ENCODE measurements at regions not wholly inside any gene's neighbourhood (a gene's known extent, or its start where the extent isn't known, plus 50 kb on each side); places are given as distances from the start of the nearest gene placed in this dataset.

DNA sequence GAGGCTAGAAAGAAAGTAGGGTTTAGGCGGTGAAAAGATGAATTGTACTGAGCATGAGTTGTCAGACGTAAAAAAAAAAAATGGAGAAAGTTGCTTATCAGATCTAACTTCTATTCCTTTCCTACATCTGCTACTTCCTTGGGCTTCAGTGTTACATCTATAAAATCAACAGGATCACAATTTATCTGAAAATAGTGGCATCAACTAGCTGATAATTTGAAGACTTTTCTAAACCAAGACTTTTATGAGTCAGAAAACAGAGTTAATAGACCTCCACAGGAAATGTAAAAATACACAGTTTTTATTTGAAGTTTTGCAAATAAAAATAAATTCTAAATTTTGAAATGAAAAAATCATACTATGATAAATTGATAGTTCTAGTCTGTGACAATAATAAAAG, 399.8 kb downstream of the GRB14 start:
- no peak overlapping the region for H2AK5ac ChIP-seq (ENCODE audit: low read depth, low read length)
- intact Hi-C loops (cut with micrococcal nuclease) (no loop called here), dilution Hi-C loops (cut with HindIII; ENCODE audit: low sequenced_read_pairs, unreplicated experiment) (no loop called here), in situ Hi-C loops (cut with MboI; ENCODE audit: low sequenced_read_pairs) (no loop called here)
- no peak for TF ChIP-seq CEBPB (IDR thresholded peaks at IDR 0.05; ENCODE audit: low read depth, low read length)
- TF ChIP-seq, protein P1, sequence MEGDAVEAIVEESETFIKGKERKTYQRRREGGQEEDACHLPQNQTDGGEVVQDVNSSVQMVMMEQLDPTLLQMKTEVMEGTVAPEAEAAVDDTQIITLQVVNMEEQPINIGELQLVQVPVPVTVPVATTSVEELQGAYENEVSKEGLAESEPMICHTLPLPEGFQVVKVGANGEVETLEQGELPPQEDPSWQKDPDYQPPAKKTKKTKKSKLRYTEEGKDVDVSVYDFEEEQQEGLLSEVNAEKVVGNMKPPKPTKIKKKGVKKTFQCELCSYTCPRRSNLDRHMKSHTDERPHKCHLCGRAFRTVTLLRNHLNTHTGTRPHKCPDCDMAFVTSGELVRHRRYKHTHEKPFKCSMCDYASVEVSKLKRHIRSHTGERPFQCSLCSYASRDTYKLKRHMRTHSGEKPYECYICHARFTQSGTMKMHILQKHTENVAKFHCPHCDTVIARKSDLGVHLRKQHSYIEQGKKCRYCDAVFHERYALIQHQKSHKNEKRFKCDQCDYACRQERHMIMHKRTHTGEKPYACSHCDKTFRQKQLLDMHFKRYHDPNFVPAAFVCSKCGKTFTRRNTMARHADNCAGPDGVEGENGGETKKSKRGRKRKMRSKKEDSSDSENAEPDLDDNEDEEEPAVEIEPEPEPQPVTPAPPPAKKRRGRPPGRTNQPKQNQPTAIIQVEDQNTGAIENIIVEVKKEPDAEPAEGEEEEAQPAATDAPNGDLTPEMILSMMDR (conservative IDR thresholded peaks at IDR 0.05; ENCODE audit: low read depth, low read length) = no peak
- TF ChIP-seq MAZ (IDR thresholded peaks at IDR 0.05; ENCODE audit: borderline replicate concordance, low read depth, low read length) = no peak
- no peak for TF ChIP-seq SMC3 (IDR thresholded peaks at IDR 0.05; ENCODE audit: low read depth, low read length)
- no peak for TF ChIP-seq FOS (IDR thresholded peaks at IDR 0.05; ENCODE audit: low read depth, low read length)
- TF ChIP-seq NFE2L2 (IDR thresholded peaks at IDR 0.05; ENCODE audit: low read depth, low read length) = no peak
- TF ChIP-seq RCOR1 (IDR thresholded peaks at IDR 0.05; ENCODE audit: insufficient replicate concordance, low read length) = no peak
- no peak for TF ChIP-seq BHLHE40 (IDR thresholded peaks at IDR 0.05; ENCODE audit: low read depth, low read length)
- TF ChIP-seq, protein P2, sequence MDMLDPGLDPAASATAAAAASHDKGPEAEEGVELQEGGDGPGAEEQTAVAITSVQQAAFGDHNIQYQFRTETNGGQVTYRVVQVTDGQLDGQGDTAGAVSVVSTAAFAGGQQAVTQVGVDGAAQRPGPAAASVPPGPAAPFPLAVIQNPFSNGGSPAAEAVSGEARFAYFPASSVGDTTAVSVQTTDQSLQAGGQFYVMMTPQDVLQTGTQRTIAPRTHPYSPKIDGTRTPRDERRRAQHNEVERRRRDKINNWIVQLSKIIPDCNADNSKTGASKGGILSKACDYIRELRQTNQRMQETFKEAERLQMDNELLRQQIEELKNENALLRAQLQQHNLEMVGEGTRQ (IDR thresholded peaks at IDR 0.05; ENCODE audit: low read depth, low read length) = no peak
- TF ChIP-seq MXI1 (IDR thresholded peaks at IDR 0.05; ENCODE audit: borderline replicate concordance, low read depth, low read length) = no peak
- TF ChIP-seq POLR2A (IDR thresholded peaks at IDR 0.05; ENCODE audit: low read depth, low read length) = no peak
- no peak for TF ChIP-seq RFX5 (IDR thresholded peaks at IDR 0.05; ENCODE audit: low read depth, low read length)
- TF ChIP-seq RAD21 (IDR thresholded peaks at IDR 0.05; ENCODE audit: low read length) = no peak
- TF ChIP-seq CHD1 (IDR thresholded peaks at IDR 0.05; ENCODE audit: low read depth, low read length) = no peak
- H3K56ac ChIP-seq (ENCODE audit: extremely low read depth, insufficient read depth, low read length) = no peak overlapping the region
- H3K9me1 ChIP-seq (ENCODE audit: insufficient read depth, low read length) = no peaks in the 10 kb centered on the region
- DNase-seq = no peak
- no peak overlapping the region for H4K91ac ChIP-seq (ENCODE audit: insufficient read depth, low read depth, low read length)
- no peaks in the 10 kb centered on the region for H3K27me3 ChIP-seq (ENCODE audit: control insufficient read depth, insufficient read depth, low read length)
- no peaks in the 10 kb centered on the region for H4K20me1 ChIP-seq (ENCODE audit: insufficient read depth, low read length)
- no peaks in the 10 kb centered on the region for H3K4me1 ChIP-seq (ENCODE audit: control insufficient read depth, insufficient read depth, low read length)
- no peak for ATAC-seq (ENCODE audit: low read depth)
- H3K9me3 ChIP-seq (ENCODE audit: control insufficient read depth, insufficient read depth, low read length) = no peaks in the 10 kb centered on the region
- H2AFZ ChIP-seq (replicated peaks; ENCODE audit: low read length, poor library complexity) = no peak overlapping the region
- H2BK5ac ChIP-seq (ENCODE audit: low read depth, low read length, poor library complexity, severe bottlenecking) = no peak overlapping the region
- no peak overlapping the region for H3K4me3 ChIP-seq (ENCODE audit: insufficient read depth, low read depth, low read length)
- ChIA-PET POLR2A (ENCODE audit: unreplicated experiment) (no interaction called here), CTCF (no interaction called here)
- no peak overlapping the region for H4K5ac ChIP-seq (ENCODE audit: low read depth, low read length)
- H3K4me2 ChIP-seq (ENCODE audit: low read depth, low read length) = no peak overlapping the region
- no peak overlapping the region for H3K18ac ChIP-seq (ENCODE audit: low read depth, low read length)
- no peak overlapping the region for H3K14ac ChIP-seq (replicated peaks; ENCODE audit: low read depth, low read length)
- H3K4ac ChIP-seq (ENCODE audit: low read depth, low read length) = no peak overlapping the region
- no peak overlapping the region for H3K27ac ChIP-seq (ENCODE audit: insufficient read depth, low read length)
- 100% methylated on average over 1 of the region's 2 CpGs; no CpG with 5 or more reads in 1 of the 2 experiments for WGBS, 2 experiments (ENCODE audit: extremely low coverage in 2 of 2, insufficient read length in 1 of 2)
- no peak overlapping the region for H4K8ac ChIP-seq (ENCODE audit: low read depth in 2 of 2, low read length in 2 of 2)
- H3K9ac ChIP-seq (ENCODE audit: low read depth, low read length) = no peak overlapping the region
- no TSS peak for BruUV-seq (replicated peaks)
- no peak overlapping the region for H3K23ac ChIP-seq (ENCODE audit: low read depth, low read length)
- no peak overlapping the region for H2BK120ac ChIP-seq (ENCODE audit: low read depth, low read length)
- H2BK20ac ChIP-seq (ENCODE audit: low read depth, low read length) = no peak overlapping the region
- no peak overlapping the region for H2BK15ac ChIP-seq (ENCODE audit: low read depth, low read length)
- no peaks in the 10 kb centered on the region for H3K36me3 ChIP-seq (ENCODE audit: control insufficient read depth, insufficient read depth, low read length)
- no peaks in the 10 kb centered on the region for H3K79me1 ChIP-seq (ENCODE audit: low read depth in 1 of 2, low read length in 2 of 2)
- no peak overlapping the region for H2AK9ac ChIP-seq (replicated peaks; ENCODE audit: low read depth, low read length, poor library complexity)

All from IMR-90 (cell line).